GM18861 (cell line): ENCODE measurements at regions not wholly inside any gene's neighbourhood (a gene's known extent, or its start where the extent isn't known, plus 50 kb on each side); places are given as distances from the start of the nearest gene placed in this dataset.
"Not testable (repeated sequence)": the region's sequence is repeated elsewhere in the genome, so short reads cannot be mapped to it uniquely, and the experiment has no call there.

ENCODE experiments used
- ATAC-seq: cut with Tn5 transposase; IDR thresholded peaks from one replicate; pipeline ENCODE4 v1.9.1; 2021; ENCODE audit not compliant: unreplicated experiment

DNA sequence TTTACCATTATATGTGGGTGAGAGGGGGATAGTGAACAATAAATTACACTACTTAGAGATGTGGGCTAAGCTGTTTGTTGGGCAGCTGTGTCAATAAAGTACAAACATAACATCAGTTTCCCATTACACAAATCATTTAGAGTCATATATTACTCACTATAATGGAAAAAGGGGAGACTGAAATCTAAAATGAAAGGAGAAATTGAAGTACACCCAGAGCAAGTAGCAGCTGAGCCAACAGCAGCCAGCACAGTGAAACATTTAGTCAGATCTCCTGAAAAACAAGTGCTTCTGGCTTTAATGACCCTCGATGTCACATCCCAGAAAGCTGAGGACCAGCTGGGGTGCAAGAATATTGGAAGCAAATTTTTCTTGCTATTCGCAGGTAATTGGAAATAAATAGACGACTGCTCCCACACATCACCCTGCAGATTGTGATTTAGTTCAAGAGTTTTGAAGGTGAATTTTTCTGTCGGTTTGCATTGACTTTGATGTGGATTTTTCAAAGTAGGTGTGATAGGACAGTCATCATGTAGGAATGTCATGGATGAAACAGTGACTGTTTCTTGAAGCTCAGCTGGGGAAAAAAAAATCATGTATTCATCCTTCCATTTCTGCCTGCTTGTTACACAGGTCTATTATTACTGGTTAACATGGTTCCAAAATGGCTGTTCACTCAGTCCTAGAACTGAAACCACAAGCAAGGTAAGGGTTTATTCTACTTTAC is 1607.3 kb upstream of the CELF4 start:
- no peak for ATAC-seq

DNA sequence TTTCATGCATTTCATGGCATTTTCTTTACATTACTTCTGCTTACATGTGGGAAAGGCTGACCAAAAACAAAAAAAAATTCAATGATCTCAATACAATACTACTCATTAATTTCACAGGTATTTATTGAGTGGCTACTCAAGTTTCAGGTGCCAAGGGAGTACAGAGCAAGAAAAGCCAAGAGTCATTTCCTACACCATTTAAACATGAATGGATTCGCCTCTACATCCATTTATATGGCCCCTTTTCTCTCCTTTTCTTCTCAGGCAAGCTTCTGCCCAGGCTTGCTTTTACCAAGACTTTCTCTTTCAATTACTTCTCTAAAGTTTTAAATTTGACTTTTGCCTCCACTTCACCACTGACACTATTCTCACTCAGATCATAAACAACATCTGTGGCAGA is 1603.1 kb upstream of the CELF4 start:
- ATAC-seq, result no peak

- no peak for ATAC-seq
Observed at GRCh38 chr18:39167990-39168389, 1602.4 kb upstream of the CELF4 start.

GRCh38 chr18:39166776-39167175 is 1601.2 kb upstream of the CELF4 start:
- no peak for ATAC-seq

DNA sequence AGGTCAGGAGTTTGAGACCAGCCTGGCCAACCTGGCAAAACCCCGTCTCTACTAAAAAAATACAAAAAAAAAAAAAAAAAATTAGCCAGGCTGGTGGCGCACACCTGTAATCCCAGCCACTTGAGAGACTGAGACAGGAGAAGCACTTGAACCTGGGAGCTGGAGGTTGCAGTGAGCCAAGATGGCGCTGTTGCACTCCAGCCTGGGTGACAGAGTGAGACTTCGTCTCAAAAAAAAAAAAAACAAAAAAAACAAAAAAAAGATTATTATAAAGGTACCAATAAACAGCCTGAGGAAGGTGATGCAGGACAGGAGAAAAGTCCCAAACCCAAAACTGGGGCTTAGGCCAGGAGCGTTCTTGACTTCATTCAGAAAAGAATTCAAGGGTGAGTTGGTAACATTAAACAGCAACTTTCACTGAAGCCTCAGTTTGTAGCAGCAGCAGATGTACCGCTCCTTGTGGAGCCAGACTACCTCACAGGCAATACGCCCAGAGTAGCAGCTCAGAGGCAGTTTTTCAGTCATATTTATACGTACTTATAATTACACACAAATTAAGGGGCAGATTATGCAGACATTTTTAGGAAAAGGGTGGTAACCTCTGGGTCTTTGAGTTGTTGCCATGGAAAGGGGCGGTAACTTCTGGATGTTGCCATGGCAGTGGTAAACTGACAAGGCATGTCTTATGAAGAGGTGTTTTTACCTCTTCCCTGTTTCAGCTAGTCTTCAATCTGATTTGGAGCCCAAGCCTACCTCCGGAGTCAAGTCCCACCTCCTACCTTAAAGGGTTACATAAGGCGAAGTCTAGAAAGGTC is 1596.6 kb upstream of the CELF4 start:
- ATAC-seq, result no peak

DNA sequence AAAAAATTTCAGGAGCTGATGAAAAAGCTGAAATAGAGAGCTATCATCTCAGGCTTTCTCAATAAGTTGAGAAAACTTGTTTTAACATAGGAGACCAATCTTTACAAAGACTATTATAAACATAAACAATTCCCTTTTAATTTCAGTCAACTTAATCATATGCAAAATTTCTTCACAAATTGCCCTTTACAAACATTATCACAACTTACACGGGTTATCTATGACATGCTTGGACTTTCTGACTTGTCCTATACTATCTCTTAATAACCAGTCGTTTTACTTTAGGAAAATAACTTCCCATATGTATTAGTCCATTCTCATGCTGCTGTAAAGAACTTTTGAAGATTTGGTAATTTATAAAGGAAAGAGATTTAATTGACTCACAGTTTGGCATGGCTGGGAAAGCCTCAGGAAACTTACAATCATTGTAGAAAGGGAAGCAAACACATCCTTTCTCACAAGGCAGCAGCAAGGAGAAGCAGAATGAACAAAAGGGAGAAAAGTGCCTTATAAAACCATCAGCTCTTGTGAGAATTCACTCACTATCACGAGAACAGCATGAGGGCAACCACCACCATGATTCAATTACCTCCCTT is 1583.7 kb upstream of the CELF4 start:
- ATAC-seq, result no peak

- ATAC-seq, result no peak
Observed at GRCh38 chr18:39134255-39134654, 1568.7 kb upstream of the CELF4 start.

DNA sequence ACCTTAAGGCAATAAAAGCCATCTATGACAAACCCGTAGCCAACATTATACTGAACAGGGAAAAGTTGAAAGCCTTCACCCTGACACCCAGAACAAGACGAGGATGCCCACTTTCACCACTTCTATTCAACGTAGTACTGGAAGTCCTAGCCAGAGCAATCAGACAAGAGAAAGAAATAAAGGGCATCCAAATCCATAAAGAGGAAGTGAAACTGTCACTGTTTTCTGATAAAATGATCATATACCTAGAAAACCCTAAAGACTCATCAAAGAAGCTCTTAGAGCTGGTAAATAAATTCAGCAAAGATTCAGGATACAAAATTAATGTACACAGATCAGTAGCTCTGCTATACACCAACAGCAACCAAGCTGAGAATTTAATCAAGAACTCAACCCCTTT is 1561.9 kb upstream of the CELF4 start:
- ATAC-seq, result not testable (repeated sequence)

DNA sequence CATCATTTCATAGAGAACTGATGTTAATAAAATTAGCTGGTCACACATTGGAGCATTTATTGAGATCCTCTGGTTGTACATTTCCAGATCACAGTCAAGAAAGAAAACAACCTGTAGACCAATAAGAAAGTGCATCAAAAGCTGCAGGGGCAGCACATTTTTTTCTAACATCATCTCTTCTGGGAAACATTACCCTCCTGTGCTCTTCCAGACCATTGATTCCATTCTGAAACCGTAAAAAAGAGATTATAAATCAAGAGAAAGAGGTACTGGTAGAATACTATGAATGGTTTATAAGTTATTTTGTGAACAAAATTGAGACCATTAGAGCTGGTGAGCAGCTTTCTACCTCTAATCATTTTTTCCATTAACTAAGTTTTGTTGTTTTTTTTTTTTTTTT is 1548.2 kb upstream of the CELF4 start:
- no peak for ATAC-seq

DNA sequence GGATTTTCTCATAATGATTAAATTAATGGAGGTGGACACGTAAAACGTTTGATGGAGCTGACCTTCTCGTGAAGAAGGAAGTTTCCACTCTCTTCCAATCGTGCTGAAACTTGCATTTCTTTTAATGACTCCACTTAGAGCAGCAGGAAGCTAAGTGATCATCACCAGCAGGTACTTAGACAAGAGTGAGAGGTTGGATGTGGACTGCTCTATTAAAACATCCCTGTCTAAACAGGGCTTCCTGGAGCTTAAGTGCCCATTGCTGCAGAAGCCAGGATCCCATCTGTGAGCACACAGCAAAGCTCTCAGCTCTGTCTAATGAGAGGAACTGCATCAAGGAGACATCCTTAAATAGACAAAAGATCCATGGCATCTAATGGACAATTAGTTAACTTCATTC is 1539.5 kb upstream of the CELF4 start:
- no peak for ATAC-seq

DNA sequence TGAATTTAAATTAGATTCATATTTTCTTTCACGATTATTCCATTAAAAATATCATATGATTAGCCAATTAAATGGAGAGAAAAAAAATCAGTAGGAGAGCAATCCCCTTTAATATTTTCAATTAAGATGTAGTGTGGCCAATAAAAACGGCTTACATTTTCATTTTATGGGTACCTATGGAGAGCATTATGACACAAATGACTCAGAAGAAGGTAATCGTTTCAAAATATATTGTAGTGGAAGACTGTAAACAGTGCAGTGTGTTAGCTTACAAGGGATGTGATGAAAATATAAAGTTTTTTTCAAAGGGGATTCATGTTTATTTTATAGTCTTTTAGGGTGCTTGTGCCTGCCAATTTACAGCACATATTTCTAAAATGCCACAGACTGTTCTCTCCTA is 1507.4 kb upstream of the CELF4 start:
- ATAC-seq, result no peak

GRCh38 chr18:39062426-39062825 is 1496.8 kb upstream of the CELF4 start:
- ATAC-seq, result no peak

GRCh38 chr18:39058386-39059000 is 1492.9 kb upstream of the CELF4 start:
- no peak for ATAC-seq

GRCh38 chr18:39057423-39058064 is 1491.9 kb upstream of the CELF4 start:
- ATAC-seq, result no peak

- no peak for ATAC-seq
Observed at GRCh38 chr18:39053571-39053970, 1488.0 kb upstream of the CELF4 start.

DNA sequence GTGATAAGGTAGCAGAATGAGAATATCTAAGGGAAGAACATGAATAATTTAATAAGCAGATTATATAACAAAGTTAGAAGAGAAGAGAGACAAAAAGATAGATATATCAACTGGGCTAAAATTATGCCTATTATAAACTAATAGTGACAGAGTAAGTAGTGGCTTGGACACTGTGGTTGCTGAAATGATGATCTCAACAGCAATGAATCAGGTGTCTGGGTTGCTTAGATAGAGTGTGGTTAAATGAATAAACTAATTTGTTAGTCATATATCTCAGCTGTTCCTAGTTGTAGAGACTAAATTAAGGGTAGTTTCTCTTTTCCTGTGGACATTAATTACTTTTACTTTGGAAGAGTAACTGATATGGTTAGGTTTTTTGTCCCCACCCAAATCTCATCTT is 1485.4 kb upstream of the CELF4 start:
- ATAC-seq, result no peak

DNA sequence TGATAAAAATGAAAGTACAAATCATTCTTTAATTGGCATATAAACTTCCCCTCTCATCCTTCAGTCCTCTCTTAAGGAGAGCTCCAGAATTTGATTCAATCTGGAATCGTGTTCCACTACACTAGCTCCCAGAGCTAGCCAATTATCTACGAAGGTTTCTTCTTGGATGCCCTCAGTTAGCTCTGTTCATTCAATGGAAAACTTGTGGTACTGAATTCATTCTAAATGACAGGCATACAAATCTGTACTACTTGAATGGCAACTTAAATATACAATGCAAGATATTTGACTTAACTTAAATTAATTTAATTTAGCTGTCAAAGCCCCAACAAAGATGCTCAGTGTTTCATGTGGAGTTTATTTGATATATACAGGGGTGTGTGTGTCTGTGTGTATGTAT is 1474.2 kb upstream of the CELF4 start:
- no peak for ATAC-seq

DNA sequence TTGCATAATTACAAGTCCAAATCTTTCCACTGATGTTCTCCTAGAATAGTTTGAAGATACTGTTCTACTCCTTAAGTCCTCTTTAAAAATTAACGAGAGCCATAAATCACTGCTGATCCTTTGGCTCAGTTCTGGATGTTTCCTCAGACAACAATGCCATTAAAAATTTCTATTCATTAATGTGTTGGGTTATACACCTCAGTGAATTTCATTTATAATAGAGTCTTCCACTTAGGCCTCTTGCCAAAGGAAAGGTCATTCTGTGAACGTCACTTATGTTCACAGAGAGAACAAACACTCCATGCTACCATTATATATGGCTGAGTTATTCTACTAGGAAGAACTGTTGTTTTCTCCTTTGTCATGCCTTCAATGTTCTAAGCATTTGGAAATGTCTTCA is 1472.3 kb upstream of the CELF4 start:
- no peak for ATAC-seq

- ATAC-seq, result no peak
Observed at GRCh38 chr18:39033312-39033711, 1467.7 kb upstream of the CELF4 start.

- no peak for ATAC-seq
Observed at GRCh38 chr18:39031647-39032046, 1466.0 kb upstream of the CELF4 start.

DNA sequence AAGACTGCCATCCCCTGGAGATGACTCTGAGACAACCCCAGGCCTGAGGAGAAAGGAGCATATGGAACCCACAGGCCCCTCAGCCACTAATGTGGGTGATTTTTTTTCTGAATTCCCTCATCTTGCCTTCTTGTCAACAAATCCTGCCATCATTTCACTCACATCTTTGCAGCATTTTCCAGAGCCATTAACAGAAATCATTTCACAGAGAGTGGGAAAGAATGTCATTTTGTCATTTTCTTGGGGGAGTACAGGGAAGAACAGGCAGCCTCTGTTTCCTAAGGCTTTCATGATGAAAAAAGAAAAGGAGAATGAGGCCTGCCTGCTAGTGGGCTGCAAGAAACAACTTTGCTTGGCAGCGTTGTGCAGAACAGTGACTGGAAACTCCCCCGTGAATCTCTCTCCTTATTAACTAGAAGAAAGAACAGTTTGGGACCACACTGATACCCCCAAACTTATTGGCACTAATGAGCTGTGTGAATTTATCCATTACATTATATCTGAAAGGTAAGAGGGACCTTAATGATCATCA is 1464.6 kb upstream of the CELF4 start:
- ATAC-seq, result no peak
